ENCODE measurements at regions not wholly inside any gene's neighbourhood (a gene's known extent, or its start where the extent isn't known, plus 50 kb on each side); places are given as distances from the start of the nearest gene placed in this dataset.

GRCh38 chr6:14524319-14524718, 406.7 kb downstream of the CD83 start (continued):
- TF ChIP-seq ATF6 (CRISPR knock-in tag; IDR thresholded peaks at IDR 0.05), result no peak

GRCh38 chr6:14530385-14530784, 412.8 kb downstream of the CD83 start:
- H3K4me3 Mint-ChIP-seq, result no peak overlapping the region
- DNase-seq (ENCODE audit: low spot score) (no peak), ATAC-seq (no peak)
- H3K27ac Mint-ChIP-seq, result no peak overlapping the region
- peaks cover 10% of the 10 kb centered on the region for H3K36me3 Mint-ChIP-seq
- H3K4me1 Mint-ChIP-seq, result 0 out of 2 replicates have a peak, but pooled peaks cover 5% of the 10 kb centered on the region
- peaks cover 17% of the 10 kb centered on the region for H3K9me3 Mint-ChIP-seq
- TF ChIP-seq CREB1 (CRISPR knock-in tag; IDR thresholded peaks at IDR 0.05), result no peak
- no peak for TF ChIP-seq STAT6 (CRISPR knock-in tag; conservative IDR thresholded peaks at IDR 0.05; ENCODE audit: low read depth)
- H3K27me3 Mint-ChIP-seq (ENCODE audit: low read depth), result no peaks in the 10 kb centered on the region; the same call in 1 of the 2 replicates
- ChIA-PET POLR2A (interaction anchor here (0.5 to 0.8 kb wide), 3 partner anchors 259 to 385 kb away, joined by 3 to 4 read pairs (median 3); no protein-coding TSS in a partner anchor), CTCF (no interaction called here)

GRCh38 chr6:14533446-14533845, 415.9 kb downstream of the CD83 start:
- Mint-ChIP-seq H3K27me3 (ENCODE audit: low read depth) (no peaks in the 10 kb centered on the region; the same call in 1 of the 2 replicates), H3K4me1 (0 out of 2 replicates have a peak, but pooled peaks cover 5% of the 10 kb centered on the region), H3K9me3 (peaks cover 24% of the 10 kb centered on the region), H3K36me3 (no peaks in the 10 kb centered on the region), H3K4me3 (no peak overlapping the region), H3K27ac (0 out of 2 replicates have a peak overlapping the region, but pooled peaks have one; percentile 17)
- ChIA-PET CTCF (no interaction called here), POLR2A (interaction anchor here (0.6 kb wide), 1 partner anchor 1525 kb away, joined by 3 read pairs; no protein-coding TSS in a partner anchor)
- DNase-seq (ENCODE audit: low spot score) (no peak), ATAC-seq (no peak)
- TF ChIP-seq KAT7 (CRISPR knock-in tag; IDR thresholded peaks at IDR 0.05; ENCODE audit: borderline replicate concordance), result no peak
- no peak for TF ChIP-seq NFATC4 (CRISPR knock-in tag; IDR thresholded peaks at IDR 0.05)
- TF ChIP-seq RORB (CRISPR knock-in tag; IDR thresholded peaks at IDR 0.05), result no peak
- no peak for TF ChIP-seq SP1 (CRISPR knock-in tag; conservative IDR thresholded peaks at IDR 0.05)
- TF ChIP-seq MXD4 (CRISPR knock-in tag; IDR thresholded peaks at IDR 0.05; ENCODE audit: borderline replicate concordance), result no peak
- TF ChIP-seq ZNF396 (CRISPR knock-in tag; IDR thresholded peaks at IDR 0.05; ENCODE audit: borderline replicate concordance), result no peak
- TF ChIP-seq ATF3 (CRISPR knock-in tag; conservative IDR thresholded peaks at IDR 0.05), result no peak
- TF ChIP-seq ZNF416 (CRISPR knock-in tag; IDR thresholded peaks at IDR 0.05), result no peak
- TF ChIP-seq NFYB (CRISPR knock-in tag; conservative IDR thresholded peaks at IDR 0.05; ENCODE audit: low read depth), result no peak
- TF ChIP-seq ZNF425 (CRISPR knock-in tag; conservative IDR thresholded peaks at IDR 0.05), result no peak
- TF ChIP-seq ATF6 (CRISPR knock-in tag; IDR thresholded peaks at IDR 0.05), result no peak
- no peak for TF ChIP-seq USF1 (CRISPR knock-in tag; IDR thresholded peaks at IDR 0.05)
- no peak for TF ChIP-seq ZNF423 (CRISPR knock-in tag; IDR thresholded peaks at IDR 0.05)
- no peak for TF ChIP-seq ZNF532 (CRISPR knock-in tag; IDR thresholded peaks at IDR 0.05; ENCODE audit: borderline replicate concordance)
- TF ChIP-seq ZNF121 (CRISPR knock-in tag; IDR thresholded peaks at IDR 0.05), result no peak
